GM21786 (cell line): ENCODE measurements at regions not wholly inside any gene's neighbourhood (a gene's known extent, or its start where the extent isn't known, plus 50 kb on each side); places are given as distances from the start of the nearest gene placed in this dataset.

Source experiments
- ATAC-seq: cut with Tn5 transposase; IDR thresholded peaks from one replicate; pipeline ENCODE4 v1.9.1; 2021; ENCODE audit not compliant: unreplicated experiment

GRCh38 chr20:24863356-24863755 is 85.7 kb upstream of the CST7 start:
- no peak for ATAC-seq

- no peak for ATAC-seq
These were observed 83.1 kb upstream of the CST7 start for GRCh38 chr20:24866008-24866407.

GRCh38 chr20:24866742-24867141 is 82.3 kb upstream of the CST7 start:
- ATAC-seq, result no peak

- no peak for ATAC-seq
These were observed 81.5 kb upstream of the CST7 start for GRCh38 chr20:24867556-24867955.

- no peak for ATAC-seq
These were observed 80.6 kb upstream of the CST7 start for GRCh38 chr20:24868396-24868927.

GRCh38 chr20:24868959-24869358 is 80.1 kb upstream of the CST7 start:
- ATAC-seq, result no peak

- ATAC-seq, result no peak
These were observed 79.0 kb upstream of the CST7 start for GRCh38 chr20:24870057-24870456.

GRCh38 chr20:24870881-24871280 is 78.2 kb upstream of the CST7 start:
- ATAC-seq, result peak; percentile 43

GRCh38 chr20:24871480-24872213 is 77.4 kb upstream of the CST7 start:
- ATAC-seq, result no peak

- no peak for ATAC-seq
These were observed 76.6 kb upstream of the CST7 start for GRCh38 chr20:24872291-24873024.

GRCh38 chr20:24873025-24873620 is 75.9 kb upstream of the CST7 start:
- ATAC-seq, result no peak

GRCh38 chr20:24875078-24875477 is 74.0 kb upstream of the CST7 start:
- ATAC-seq, result no peak

GRCh38 chr20:24877652-24878051 is 71.4 kb upstream of the CST7 start:
- no peak for ATAC-seq

GRCh38 chr20:24878657-24879056 is 70.4 kb upstream of the CST7 start:
- ATAC-seq, result no peak

- ATAC-seq, result no peak
These were observed 69.2 kb upstream of the CST7 start for GRCh38 chr20:24879875-24880274.

- ATAC-seq, result no peak
These were observed 68.7 kb upstream of the CST7 start for GRCh38 chr20:24880356-24880755.

GRCh38 chr20:24890286-24890685 is 58.8 kb upstream of the CST7 start:
- ATAC-seq, result no peak

- ATAC-seq, result no peak
These were observed 57.3 kb upstream of the CST7 start for GRCh38 chr20:24891546-24892393.

GRCh38 chr20:24892522-24892921 is 56.5 kb upstream of the CST7 start:
- ATAC-seq, result no peak

- no peak for ATAC-seq
These were observed 56.1 kb upstream of the CST7 start for GRCh38 chr20:24892931-24893330.

- ATAC-seq, result no peak
These were observed 54.6 kb upstream of the CST7 start for GRCh38 chr20:24894488-24894887.
